NCI-H460 (cell line): ENCODE measurements at regions not wholly inside any gene's neighbourhood (a gene's known extent, or its start where the extent isn't known, plus 50 kb on each side); places are given as distances from the start of the nearest gene placed in this dataset.

Source experiments
- DNase-seq: peaks from one replicate; pipeline ENCODE4 v3.0.0-alpha.2; 2016; ENCODE audit warnings: low read depth; ENCODE audit errors: extremely low read depth

DNA sequence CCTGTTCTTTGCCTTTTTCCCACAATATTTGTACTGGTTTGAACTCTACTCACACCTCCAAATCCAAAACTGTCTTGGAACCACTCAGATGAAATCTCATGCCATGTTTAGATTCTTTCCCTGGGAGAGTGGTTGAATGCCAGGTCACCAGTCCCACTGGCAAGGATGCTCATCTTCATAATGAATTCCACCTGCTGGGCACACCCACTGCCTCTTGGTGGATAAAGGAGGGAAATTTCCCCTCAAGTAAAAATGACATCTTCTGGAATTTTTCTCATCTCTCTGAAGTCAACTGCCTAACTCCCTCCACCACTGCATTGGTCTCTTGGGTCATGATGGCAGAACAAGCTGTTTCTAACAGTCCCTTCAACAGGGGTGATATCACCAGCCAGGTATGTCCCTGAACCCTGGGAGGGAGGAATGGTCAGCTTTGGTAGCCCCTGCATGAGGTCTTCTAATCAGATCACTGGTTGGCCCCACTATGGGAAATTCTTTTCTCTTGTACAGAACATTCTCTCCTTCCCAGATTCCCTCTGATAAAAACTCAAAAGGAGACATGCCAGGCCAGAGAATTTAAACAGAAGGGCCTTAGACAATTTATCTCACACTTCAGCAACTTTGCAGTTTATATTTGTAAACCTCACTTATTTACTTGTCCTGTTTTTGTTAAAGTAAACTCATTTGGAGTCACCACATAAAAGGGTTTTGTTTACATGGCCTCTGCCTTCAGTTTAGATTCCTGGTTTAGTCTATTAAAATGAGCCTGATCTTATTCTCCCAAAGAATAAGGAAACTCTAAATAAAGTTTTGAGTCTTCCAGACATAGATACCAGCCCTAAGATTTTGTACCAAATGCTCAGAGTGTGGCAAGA, 143.4 kb downstream of the WNT5A start:
- no peak for DNase-seq

DNA sequence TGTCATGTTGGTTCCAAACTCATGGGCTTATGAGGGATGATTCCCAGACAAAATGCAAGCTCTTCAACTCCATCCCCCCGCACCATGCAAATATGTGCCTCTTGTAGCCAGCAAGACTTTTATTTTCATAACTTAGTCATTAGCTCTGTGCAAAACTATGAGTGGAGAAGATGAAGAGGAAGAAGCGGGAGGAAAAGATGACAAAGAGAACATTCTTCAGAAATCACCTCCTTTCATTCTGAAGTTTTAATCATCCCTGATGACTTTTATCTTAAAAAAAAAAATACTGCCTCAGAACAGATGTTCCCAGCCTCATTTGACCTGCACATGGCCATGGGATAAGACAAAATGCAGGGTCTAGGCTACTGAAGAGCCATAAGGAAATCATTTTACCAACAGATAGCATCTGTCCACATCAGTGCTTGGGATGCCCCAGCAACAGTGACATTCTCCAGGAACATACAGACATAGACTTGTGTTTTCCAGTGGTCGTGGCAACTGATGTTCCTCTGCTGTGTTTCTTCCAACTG, 145.5 kb downstream of the WNT5A start:
- no peak for DNase-seq

DNA sequence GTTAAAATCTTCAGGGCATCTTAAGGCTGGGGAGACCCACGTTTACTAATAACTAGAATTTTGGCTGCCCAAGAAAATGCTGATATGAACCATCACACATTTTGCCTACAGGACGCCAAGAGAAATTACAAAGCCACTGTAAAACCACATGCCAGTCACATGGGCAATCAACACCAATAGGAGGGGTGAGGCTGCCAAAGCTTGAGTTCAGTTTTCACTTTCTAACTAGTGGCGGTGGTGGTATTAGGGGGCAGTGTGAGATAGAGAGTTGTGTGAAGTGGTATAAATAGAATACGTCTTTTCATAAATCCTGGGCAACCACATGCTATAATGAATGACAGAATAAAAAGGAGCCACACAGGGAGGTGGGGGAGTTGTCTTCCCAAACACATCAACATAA, 147.3 kb downstream of the WNT5A start:
- DNase-seq, result no peak

DNA sequence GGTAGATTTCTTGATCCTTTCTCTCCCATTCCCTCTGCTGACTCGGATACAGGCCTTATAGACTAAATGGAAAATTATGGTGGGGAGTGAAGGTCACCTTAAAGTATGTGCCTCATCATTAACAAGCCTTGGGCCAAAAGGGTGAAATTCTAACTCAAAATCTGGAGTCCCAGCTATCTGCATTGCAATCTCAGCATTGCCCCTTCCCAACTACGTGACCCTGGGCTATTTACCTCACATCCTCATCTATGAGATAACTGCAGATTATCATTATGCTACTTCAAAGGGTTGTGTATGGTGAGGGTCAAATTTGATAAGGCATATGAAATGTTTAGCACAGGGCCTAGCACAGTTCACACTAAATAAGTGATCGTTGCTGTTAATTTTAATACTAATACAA, 147.7 kb downstream of the WNT5A start:
- no peak for DNase-seq

DNA sequence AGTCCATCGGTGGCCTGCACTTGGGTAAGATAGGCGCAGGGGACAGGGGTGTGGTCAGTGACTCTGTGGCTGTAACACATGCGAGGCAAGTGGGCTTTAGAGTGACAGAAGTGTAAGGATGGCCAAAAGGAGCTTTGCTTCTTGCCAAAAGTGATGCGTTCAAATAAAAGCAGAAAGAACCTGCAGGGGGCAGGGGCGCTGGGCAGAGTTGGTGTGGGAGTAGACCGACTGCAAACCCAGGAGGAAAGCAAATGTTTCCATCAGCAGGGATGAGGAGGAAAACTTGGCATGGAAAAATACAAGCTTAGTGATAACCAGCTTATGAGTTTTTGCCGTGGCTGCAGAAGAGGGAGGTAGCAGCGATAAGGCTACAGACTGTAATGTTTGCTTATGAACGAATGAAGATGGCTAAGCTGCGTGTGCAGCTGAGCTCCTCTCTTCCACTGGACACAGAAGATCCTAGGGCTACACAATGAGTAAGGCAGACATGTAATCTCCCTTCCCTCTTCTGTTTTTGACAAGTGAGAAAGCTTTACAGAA, 149.4 kb downstream of the WNT5A start:
- DNase-seq, result no peak

DNA sequence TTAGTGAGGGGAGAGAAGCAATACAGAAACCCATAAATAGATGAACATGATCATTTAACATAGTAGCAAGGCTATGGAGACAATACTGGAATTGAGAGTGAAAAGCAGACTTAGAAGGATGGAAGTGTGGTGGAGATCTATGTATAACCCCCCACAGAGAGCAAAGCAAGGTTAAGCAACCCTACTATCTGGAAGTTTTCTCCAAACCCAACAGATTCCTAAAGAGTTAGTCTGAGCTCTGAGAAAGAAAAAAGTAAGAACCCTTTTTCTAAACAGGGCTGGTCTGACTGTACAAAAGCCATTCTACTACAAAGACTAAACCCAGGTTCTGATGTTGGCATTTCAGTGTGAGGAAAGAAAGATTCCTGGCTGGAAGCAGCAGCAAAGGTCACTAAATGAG, 153.2 kb downstream of the WNT5A start:
- DNase-seq, result no peak

DNA sequence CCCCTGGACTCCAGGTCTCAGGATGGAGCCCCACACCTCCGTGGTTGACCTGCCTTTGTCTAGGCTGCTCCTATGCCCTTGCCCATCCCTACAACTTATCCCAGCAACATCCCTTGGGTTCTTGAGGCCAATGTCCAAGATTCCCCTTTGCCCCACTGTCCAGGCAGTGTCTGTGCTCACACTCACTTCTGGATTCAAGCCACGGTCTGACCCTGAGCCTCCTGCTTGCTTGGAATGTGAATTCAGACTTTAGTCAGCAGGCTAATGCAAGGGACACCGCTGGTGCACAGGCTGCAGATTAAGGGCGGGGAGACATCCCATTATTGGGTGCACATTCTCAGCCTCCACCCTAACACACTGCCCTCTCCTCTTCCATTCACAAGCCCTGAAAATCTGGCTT, 154.1 kb downstream of the WNT5A start:
- DNase-seq, result no peak

DNA sequence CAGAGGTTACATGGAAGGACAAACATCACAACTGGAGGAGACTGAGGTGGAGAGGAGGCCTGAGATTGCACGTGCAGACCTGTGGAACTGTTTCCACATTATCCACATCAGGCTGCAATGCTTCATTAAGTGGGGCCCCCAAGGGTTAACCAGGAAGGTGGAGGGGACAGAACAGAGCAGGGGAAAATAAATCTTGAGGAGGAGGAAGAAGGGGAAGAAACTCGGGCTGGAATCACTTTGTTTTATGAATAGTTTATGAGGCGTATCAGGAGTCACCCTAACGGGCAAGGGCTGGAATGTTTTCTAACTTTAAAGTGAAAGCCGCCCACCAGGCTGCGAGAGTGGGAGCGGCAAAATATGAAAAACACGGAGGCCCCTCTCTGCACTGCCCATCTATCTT, 154.9 kb downstream of the WNT5A start:
- DNase-seq, result no peak

DNA sequence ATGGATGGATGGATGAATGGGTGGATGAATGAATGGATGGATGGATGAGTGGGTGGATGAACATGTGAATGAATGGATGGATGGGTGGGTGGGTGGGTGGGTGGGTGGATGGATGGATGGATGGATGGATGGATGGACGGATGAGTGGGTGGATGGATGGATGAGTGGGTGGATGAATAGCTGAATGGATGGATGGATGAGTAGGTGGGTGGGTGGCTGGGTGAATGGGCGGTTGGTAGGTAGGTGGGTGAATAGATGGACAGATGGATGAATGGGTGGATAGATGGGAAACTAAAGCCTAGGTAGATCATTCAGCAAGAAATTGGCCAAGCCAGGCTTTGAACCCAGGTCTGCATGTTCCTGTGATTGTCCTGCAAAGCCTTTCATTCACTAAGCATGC, 155.6 kb downstream of the WNT5A start:
- DNase-seq, result no peak

DNA sequence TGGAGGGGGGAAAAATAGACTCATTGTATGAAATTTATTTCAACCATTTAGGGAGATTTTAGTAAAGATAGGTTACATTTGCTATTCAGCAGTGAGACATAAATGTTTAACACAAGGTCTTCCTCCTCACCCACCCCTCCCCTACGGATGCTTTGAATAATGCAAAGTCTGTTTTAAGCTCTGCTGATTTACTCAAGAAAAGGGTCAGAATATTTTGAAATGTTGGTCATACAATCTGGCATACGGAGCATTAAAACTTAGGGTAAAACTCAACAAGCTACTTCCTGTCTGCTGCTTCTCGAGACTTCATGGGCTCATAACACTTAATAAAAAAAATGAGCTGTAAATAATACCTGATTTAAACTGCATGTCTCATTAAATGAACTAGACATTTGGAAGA, 156.3 kb downstream of the WNT5A start:
- no peak for DNase-seq

DNA sequence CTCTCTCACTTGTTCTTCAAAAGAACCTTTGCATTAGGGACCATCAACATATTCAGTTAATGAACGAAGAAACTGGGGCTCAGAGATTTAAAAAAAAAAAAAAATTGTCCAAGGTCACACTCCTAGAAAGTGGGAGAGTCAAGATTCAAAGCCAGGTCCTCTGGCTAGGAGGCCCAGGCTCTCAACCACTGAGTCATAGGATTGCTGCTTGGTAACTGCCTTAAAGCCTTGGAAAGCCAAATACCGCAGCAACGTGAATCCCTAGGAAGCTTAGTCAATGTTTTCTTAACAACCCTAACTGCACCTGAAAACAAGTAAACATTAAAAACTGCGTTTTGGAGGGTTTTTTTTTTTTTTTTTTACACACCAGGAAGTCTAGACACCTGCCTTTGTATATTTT, 156.8 kb downstream of the WNT5A start:
- no peak for DNase-seq

DNA sequence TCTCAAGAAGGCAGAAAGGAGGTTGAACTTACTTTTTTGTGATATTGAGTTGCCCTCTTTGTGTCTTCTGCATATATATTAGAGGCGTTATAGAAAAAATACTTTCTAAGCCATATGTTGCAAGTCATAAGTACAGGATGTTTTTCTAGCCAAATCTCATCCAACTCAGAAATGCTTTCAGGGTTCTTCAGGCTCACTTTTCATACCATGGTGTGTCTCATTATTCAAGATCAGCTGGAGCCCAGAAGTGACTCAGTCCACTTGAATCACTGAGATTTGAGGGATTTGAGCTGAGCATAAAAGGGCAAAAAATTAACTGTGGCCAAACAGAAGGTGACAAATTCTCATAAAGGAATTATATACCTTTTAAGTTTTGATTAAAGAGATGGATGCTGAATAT, 157.3 kb downstream of the WNT5A start:
- no peak for DNase-seq

DNA sequence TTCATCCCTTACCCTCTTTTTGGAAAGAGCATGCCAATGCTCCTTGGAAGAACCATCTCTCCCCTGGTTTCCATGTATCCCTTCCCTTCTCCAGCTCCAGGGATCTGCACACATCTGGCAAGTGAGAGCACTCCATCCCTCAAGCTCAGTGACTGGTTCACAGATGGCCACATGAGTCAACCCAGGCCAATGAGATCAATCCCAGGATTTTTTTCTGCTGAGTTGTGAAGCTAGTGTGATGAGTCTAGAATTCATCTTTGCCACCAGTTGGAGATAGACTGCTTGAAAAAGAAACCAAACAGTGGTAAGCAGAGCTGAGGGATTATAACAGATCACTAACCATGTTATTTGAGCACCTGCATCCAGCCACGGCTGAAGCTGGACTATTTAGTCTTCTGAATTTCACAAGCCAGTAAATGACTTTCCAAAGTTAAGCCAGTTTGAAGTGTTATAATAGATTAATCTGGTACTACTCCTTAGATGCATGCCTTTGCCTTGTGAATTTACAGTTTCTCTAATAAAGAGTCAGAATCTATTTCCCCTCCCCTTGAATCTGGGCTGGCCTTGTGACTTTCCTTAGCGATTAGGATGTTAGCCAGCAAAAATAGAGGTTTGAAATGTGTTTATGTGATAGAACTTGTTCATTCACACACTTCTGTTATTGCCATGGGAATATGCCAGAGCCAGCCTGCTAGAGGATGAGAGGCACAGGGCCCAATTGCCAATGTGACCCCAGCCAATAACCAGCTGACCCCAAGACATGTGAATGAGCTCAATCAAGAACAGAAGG, 159.8 kb downstream of the WNT5A start:
- DNase-seq, result no peak

DNA sequence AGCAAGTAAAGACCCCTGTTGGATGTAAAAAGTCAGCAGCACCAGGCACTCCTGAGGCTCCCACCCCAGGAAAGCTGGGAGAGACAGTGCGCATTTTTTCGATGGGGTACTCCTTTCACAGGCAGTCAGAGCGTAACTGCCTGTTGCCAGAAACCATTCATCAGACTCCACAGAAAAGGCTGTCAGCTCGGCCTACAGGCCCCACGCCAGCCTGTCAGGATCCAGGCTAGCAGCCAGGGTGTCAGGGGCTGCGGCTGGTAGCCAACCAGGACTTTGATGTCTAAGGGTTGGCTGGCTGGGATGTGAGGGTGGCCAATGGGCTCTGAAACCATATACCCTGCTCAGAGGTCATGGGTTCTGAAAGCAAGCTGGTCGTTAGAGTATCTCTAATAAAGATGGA, 164.5 kb downstream of the WNT5A start:
- DNase-seq, result no peak

DNA sequence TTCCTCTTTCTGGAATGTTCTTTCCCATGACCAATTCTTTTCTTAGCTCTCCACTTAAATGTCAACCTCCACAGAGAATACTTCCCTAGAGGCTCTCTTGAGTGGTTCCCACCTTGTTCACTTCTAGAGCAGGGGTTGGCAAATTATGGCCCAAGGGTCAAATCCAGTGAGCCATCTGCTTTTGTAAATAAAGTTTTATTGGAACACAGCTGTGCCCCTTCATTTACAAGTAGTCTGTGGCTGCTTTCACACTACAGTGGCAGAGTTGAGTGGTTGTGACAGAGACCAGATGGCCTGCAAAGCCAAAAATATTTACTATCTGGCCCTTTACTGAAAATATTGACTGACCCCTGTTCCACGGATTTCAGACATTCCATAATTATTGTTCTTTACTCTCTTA, 166.2 kb downstream of the WNT5A start:
- no peak for DNase-seq

DNA sequence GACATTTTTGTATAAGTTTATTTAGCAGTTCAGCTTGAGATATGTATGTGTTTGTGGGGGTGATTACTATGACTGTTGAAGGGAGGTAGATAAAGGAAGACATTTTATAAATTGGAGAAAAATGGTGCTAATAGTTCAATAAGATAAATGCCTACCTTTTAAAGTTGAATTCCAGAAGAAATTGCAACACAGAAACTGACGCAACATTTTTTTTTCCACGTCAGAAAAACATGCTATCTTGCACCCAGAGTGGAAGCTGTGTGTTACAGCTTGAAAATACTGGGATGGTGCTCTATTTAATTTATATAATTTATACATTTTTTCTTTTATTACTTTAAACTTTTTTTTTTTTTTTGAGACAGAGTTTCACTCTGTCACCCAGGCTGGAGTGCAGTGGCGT, 171.7 kb downstream of the WNT5A start:
- DNase-seq, result no peak

DNA sequence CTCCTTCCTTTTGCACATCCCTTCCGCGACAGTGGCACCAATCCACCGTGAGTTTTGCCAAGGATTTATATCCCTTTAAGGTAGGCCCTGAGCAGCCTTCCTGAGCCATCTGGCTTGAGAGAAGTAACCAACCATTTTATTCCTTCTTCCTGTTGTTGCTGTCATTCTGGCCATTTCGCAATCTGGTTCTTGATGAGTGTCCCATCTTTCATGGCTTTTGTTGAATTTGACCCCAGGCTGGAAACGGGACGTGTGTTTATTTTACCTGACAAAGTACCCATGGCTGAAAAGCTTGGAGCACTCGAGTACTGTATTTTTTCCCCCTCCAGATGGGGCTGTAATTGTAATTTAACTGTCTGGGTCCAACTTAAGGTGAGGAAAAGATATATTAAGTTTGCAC, 173.4 kb downstream of the WNT5A start:
- DNase-seq, result no peak

DNA sequence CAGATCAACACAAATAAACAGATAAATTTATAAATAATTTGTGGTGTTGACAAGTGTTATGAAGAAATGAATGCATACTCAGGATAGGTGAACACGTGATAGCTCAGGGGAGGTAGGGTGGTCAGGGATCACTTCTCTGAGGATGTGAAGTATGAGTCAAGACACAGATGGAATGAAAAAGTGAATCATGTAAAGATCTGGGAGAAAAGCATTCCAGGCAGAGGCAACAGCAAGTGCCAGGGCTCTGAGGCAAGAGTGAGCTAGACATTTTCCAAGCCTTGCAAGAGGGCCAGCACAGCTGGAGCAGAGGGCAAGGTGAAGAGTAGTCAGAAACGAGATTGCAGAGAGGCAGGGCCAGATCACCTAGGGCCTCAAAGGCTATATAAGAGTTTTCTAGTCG, 177.8 kb downstream of the WNT5A start:
- DNase-seq, result no peak

DNA sequence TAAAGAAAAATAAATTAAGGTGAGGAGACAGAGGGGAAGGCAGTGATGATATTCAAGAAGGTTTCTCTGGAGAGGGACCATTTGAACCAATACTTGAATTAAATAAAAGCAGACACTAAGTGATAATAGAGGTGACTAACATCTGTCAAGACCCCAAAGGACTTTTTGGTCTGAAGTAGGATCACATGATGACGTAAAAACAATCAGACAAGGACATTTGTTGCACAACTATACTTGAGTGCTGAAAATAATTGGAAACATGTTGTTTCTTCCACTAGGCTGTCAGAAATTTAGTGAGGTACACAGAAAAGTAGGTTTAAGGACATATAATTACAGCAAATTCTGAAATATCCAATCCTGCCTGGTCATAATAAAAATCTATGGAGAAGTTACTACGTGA, 179.5 kb downstream of the WNT5A start:
- DNase-seq, result no peak

DNA sequence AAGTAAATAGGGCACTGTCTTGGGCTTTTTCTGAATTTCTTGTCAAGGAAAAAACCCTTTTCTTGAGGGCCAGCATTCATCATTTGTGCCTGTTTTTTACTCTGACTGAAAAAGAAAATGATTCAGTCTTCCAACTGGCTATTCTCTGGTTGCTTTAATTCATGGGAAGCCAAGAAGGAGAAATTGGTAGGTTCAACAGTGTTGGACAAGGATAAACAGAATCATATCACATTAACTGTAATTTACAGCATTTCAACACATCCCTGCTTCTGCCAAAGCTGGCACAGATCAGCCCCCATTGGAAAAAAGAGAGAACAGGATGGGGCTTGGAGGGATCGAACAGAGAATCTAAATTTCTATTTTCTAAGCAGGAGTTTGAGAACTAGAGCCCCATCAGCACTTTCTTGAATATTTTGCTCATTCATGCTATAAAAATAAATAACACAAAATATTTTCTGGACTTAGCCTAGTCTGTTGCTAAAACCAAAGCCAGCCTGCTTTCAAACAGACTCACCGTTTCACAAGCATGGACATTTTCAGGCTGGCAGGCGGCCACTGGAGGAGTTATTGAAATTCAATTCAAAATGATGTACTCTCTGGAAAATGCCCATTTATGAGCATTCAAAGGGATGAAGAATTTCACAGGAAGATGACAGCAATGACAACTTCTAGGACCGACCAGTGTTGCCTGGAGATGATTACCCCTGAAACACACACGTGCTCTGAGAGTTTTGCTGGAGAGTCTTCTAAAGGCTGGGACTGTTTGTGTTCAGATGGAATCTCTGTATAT, 181.2 kb downstream of the WNT5A start:
- no peak for DNase-seq

DNA sequence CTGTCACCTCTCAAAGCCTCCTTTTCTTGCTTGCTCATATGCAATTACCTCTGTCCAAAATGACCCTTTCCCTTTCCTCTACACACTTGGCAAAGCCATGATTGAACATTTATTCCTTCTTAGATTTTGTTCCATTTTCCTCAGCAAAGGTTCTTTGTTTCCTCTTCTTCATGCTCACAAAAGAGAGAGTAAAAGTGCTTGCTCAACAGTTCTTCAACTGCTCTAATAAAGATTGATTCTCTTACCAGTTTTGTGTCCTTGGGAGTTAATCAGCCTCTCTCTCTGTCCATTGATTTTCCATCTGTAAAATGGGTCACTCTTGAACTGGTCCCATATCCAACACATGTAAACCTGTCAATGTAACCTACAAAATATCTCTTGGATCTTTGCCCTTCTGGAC, 186.4 kb downstream of the WNT5A start:
- DNase-seq, result no peak
